ENCODE measurements at regions not wholly inside any gene's neighbourhood (a gene's known extent, or its start where the extent isn't known, plus 50 kb on each side); places are given as distances from the start of the nearest gene placed in this dataset.

DNA sequence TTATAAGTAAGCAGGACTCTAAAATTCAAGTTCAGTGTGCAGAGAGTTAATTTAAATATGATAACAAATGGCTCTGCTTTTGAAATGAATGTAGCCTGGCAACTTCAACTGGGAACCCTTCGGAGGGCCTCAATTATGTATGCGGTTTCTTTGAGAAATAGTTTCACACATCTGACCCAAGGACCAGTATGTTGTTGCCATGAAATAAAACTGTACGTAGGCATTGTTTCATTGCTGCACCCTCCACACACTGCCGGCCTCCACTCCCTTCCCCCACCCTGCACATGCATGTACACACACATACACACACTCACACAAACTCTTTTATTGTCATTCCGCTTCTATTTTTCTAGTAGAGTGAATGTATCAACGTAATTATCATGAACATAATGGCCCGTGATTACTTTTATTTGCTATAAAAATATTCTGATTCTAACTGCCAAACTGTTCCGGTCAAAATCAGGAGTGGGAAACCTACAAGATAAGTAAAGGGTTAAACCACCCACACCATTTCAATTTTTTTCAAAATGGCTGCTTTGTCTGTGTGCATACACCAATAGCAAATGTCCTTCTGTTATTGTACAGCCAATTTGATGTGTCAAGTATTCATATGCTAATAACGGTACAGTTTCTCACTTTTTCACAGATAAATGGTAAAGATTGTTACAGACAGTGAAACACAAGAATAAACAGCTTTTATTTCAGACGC is 215.5 kb upstream of the TMEM161B start:
- TF ChIP-seq CTCF (IDR thresholded peaks at IDR 0.05; ENCODE audit: insufficient read depth, low read depth, low read length, missing control alignments), result no peak
- no peak for DNase-seq (ENCODE audit: low read depth)

GRCh38 chr5:88480801-88481499 is 212.3 kb upstream of the TMEM161B start:
- no peak for TF ChIP-seq CTCF (IDR thresholded peaks at IDR 0.05; ENCODE audit: insufficient read depth, low read depth, low read length, missing control alignments)
- DNase-seq (ENCODE audit: low read depth), result no peak
- H3K4me3 ChIP-seq (ENCODE audit: low read length), result no peak overlapping the region

More for the DNA sequence above, 215.5 kb upstream of the TMEM161B start:
- no peak overlapping the region for H3K4me3 ChIP-seq (ENCODE audit: low read length)

DNA sequence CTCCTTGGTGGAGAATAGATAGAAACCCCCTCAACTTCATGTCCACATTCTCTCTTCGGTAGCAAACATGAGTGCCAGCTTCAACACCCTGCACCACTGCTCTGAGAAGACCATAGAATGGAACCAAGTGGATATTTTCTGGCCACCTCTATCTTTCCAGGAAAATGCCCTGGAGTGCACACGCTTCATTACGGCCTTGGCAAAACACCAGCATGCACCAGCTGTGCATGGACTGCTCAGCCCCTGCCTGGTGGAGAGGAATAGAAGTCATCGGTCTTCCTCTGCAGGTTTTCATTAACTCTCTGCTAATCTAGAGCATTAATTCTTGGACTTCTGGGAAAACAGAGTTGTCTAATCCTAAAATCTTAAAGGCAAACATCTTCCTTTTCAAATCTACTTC is 211.6 kb upstream of the TMEM161B start:
- DNase-seq (ENCODE audit: low read depth), result no peak
- TF ChIP-seq CTCF (IDR thresholded peaks at IDR 0.05; ENCODE audit: insufficient read depth, low read depth, low read length, missing control alignments), result no peak
- H3K4me3 ChIP-seq (ENCODE audit: low read length), result no peak overlapping the region

DNA sequence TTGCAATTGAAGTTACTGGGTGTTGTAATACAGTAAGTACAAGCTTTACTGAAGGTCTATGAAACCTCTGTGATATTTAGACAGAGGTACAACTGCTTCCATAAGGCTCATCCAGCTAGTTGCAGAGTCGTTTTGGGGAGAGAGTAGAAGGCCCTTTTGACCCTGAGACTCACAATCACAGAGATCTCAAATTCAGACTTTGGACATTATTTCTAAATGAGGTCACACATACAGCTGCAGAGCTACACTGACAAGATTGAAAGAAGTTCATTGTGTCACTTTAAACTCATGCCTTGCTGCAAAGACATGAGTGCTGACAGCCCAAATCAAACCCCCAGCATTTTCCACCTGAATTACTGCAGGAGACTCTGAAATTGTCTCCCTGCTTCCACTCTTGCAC is 205.9 kb upstream of the TMEM161B start:
- TF ChIP-seq CTCF (IDR thresholded peaks at IDR 0.05; ENCODE audit: insufficient read depth, low read depth, low read length, missing control alignments), result no peak
- DNase-seq (ENCODE audit: low read depth), result no peak
- H3K4me3 ChIP-seq (ENCODE audit: low read length), result no peak overlapping the region

DNA sequence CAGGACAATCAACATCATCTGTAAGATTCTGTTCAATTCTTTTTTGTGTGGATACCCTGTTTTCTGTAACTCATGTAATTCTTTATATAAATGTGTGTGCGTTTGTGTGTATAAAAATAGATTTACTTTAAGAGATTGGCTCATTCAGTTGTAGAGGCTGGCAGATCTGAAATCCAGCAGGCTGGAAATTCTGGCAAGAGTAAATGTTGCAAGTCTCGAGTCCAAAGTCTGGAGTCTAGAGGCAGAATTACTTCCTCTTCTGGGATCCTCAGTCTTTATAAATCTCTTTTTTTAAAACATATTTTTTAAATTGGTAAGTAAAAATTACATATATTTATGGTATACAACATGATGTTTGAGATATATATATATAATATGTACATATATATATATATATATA is 202.1 kb upstream of the TMEM161B start:
- no peak for DNase-seq (ENCODE audit: low read depth)
- H3K4me3 ChIP-seq (ENCODE audit: low read length), result no peak overlapping the region
- TF ChIP-seq CTCF (IDR thresholded peaks at IDR 0.05; ENCODE audit: insufficient read depth, low read depth, low read length, missing control alignments), result no peak

DNA sequence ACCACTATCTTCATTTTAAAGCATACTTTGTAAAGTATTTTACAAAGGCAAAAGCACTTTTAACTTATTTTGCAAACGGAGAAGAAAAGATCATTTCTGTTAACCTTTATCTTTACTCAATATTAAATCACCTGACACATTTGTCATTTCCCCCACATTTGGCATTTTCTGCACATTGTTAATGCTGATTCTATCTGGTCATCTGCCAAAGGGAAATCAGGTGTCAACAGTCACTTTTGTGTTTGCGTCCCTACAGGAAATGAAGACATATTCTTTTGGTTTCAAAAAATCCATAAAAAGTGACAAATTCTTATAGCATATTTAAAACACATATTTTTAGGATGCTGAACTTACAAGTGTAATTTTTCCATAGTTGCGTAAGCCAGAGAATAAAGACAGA is 191.3 kb upstream of the TMEM161B start:
- H3K4me3 ChIP-seq (ENCODE audit: low read length), result no peak overlapping the region
- DNase-seq (ENCODE audit: low read depth), result no peak
- TF ChIP-seq CTCF (IDR thresholded peaks at IDR 0.05; ENCODE audit: insufficient read depth, low read depth, low read length, missing control alignments), result no peak
